HK-2 (cell line): ENCODE measurements at regions not wholly inside any gene's neighbourhood (a gene's known extent, or its start where the extent isn't known, plus 50 kb on each side); places are given as distances from the start of the nearest gene placed in this dataset.
A peak's percentile ranks its signal among the peaks of the same experiment; 100 is the strongest.
"Not testable (repeated sequence)": the region's sequence is repeated elsewhere in the genome, so short reads cannot be mapped to it uniquely, and the experiment has no call there.

Experiments
- DNase-seq: peaks from one replicate; pipeline ENCODE4 v3.0.0-alpha.2; 2018; ENCODE audit not compliant: unreplicated experiment

DNA sequence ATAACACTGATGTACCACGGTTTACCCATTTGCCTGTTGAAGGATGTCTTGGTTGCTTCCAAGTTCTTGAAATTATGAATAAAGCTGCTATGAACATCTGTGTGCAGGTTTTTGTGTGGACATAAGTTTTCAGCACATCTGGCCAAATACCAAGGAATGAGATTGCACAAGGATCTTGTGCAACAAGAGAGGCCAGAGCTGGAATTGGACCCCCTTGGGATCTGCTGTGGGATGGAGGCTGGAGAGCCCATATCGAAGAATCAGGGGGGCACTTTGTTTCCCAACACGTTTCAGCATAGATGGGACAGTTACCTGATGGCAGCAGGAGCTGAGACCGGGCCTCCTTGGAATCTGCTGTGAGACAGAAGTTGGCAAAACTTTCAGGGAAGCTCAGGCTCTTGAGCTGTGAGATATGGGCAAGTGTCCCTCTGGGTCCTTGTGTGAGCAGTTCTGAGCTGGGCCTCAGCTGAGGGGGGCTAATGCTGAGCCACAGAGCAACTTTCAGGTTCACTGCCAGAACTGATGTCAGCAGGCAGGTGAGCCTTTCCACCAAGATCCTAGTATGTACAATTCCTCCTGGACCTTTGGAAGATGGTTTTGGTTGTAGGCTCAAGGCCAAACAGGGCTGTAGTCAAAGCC is 115.2 kb upstream of the RAB18 start:
- DNase-seq: no peak

DNA sequence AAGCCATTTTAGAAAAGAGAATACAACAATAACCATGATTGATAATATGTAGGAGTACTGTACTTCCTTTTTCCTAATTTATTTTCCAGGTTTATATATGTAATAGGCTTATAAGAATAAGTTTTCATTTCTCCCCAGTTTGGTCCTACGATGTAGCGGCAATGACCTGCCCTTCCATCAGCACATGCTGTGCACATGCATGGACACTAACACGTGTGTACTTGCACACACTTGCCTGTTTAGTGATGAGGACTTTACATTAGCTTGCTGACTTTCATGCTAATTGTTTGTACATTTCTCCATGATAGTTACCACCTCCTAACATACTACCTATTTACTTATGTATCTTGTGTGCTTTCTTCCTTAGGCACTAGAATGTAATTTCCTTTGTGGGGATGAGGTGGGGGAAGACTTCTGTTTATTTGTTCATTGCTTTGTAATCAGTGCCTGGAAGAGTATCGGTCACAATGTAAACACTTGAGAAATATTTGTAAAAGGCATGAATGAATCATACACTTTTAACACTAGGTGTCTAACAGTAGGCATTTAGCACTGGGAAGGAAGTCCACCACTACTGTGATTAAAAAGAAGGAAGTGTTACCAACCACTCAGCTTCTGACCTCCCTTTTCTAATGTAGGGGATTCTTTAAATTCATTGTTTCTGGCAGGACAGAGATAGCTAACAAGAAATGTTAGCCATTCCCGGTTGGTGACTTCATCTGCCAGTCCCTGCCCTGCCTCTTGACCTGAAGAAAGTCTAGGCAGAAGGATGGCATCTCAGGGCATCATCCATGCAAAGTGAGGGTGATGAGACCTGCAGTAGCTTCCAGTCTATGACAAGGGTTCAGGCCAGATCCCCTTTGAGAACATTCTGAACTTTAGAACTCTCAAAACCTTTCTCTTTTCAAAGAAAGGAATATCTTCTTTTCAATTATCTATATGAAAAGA is 120.2 kb upstream of the RAB18 start:
- no peak for DNase-seq

DNA sequence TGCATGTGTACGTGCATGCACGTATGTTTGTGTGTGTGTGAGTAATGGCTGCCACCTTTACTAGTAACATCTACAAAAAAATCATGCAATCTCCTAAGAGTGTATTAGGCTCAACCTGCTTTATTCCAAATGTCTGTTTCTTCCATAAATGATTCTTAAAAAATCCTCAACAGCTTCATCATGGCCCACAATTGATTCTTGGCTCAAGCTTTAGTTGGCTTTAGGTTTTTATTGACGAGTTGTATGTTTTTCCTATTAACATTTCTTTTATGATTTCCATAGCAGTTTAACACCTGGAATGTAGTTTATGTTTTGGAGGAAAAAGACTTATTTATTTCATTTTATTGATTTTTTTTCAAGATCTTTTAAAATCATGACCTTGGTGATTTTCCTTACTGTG is 121.9 kb upstream of the RAB18 start:
- no peak for DNase-seq

DNA sequence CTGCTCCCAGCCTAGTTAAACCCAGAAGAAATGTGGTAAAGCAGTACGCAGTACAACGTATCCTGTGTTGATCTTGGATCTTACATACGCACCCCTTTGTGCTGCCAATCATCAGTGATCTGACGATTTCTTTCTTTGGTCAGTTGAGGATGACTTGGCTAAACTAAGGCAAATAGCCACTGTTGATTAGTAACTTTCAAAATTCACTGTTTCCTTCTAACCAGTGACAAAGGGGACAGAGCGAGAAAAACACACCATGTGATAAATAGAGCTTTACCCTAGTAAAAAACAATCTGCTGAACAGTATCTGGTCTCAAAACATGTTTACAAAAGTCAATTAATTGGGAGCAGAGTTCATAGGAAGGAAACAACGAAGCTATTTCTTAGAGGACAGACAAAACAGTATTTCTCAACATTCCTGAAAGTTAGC is 123.2 kb upstream of the RAB18 start:
- no peak for DNase-seq

DNA sequence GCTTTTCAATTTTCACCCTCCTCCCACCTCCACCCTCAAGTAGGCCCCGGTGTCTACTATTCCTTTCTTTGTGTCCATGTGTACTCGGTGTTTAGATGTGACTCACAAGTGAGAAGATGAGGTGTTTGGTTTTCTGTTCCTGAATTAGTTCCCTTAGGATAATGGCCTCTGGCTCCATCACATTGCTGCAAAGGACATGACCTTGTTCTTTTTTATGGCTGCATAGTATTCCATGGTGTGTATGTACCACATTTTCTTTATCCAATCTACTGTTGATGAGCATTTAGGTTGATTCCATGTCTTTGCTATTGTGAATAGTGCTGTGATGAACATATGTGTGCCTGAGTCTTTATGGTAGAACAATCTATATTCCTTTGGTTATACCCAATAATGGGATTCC is 125.1 kb upstream of the RAB18 start:
- DNase-seq: not testable (repeated sequence)

DNA sequence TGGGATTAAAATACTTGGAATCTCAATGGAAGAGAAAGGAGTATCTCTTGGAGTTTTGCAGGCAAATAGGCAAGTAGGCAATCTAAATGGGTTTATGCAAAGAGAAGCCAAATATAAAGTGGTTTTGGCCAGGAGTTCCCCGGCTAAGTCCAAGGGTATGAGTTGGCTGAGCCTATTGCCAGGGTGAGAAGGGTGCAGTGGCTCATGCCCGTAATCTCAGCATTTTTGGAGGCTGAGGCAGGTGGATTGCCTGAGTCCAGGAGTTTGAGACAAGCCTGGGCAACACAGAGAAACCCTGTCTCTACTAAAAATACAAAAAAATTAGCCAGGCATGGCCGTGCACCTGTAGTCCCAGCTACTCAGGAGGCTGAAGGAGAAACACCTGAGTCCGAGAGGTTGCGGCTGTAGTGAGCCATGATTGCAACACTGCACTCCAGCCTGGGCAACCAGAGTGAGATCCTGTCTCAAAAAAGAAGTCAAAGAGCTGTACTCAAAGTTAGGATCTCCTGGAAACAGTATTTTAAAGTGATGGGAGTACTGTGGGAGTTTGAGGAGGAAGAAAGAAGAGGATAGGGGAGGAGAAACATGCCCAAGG is 130.4 kb upstream of the RAB18 start:
- no peak for DNase-seq

DNA sequence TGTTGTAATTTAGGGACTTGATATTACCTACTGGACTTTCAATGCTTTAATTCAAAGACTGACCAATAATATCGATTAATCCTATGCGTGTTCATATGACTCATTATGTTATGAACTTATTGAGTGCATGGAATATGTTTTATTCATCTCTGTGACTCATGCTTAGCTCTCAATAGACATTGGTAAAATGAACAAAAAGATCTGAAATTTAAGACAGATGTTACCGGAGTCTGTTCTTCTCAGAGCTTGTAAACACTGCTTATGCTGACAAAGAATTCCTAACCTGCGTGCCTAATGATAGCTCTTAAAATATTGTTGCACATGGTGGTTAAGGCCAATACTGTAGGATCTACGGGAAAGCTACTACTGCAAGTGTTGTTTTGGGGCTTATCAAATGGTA is 131.5 kb upstream of the ACBD5 start:
- no peak for DNase-seq

DNA sequence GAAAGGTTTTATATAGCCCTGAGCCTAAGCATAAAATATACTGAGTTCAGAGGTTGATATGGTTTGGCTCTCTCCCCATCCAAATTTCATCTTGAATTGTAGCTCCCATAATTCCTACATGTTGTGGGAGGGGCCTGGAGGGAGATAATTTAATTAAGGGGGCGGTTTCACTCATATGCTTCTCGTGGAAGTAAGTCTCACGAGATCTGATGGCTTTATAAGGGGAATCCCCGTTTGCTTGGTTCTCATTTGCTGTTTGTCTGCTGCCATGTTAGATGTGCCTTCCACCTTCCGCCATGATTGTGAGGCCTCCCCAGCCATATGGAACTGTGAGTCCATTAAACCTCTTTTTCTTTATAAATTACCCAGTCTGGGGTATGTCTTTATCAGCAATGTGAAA is 130.8 kb upstream of the ACBD5 start:
- not testable (repeated sequence) for DNase-seq

DNA sequence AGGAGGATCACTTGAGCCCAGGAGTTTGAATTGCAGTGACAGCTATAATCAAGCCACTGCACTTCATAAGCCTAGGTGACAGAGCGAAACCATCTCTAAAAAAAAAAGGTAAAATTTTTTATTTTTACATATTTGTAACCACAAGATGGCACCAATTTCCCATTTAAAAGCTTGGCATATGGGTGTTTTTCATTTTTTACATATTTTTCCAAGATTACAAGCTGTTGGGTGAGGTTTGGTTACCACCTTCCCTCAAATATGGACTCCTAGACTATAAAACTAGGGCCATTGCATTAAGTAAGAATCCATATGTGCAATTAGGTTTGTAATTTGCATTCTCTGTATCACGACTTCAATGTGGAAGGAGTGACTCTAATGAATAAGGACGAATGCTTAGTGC is 129.3 kb upstream of the ACBD5 start:
- DNase-seq: no peak

DNA sequence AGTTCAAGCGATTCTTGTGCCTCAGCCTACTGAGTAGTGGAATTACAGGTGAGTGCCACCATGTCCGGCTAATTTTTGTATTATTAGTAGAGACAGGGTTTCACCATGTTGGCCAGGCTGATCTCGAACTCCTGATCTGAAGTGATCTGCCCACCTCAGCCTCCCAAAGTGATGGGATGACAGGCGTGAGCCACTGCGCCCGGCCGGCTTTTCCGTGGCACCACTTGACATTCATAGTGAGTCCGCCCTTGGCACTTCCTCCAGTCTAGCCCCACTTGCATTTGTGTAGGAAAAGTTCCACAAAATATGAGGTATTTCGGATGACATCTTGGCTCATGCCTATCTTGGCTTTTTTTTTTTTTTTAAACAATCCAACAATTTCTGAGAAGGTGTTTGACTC is 128.1 kb upstream of the ACBD5 start:
- no peak for DNase-seq

DNA sequence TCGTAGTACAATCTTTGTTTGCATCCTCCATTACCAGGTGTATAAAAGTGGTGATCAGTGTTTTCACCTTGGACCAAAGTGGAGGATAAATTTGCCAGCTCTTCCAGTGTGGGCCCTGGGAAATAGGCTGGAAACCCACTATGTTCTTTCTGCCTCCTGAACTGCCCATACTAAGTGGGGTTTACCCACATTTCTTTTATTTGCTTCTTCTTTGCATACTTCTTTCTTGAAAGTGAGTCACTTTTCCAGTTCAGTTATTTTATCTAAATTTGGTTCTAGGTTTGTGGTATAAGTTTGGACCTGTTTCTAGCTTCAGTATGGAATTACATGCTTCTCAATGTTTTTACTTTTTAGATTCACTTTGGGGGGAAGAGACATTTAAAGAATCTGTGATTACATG is 126.2 kb upstream of the ACBD5 start:
- no peak for DNase-seq

DNA sequence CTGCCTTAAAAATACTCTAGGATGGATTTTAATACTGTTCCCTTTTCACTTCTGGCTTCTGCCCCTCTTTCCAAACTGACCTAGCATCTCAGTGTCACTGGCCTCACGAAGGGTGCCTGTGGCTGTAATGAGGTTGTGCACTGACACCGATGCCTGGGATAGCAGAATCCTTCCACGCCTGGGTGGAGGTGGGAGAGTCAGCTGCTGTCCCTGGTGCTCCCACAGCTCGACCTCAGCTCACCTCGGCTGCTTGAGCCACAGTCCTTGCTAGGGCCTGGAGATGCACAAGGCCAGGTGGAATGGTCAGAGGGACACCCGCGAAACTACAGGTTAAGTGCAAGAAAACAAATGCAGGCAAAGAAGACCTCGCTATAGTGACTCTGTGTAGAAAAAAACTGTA is 123.4 kb upstream of the ACBD5 start:
- DNase-seq: no peak

DNA sequence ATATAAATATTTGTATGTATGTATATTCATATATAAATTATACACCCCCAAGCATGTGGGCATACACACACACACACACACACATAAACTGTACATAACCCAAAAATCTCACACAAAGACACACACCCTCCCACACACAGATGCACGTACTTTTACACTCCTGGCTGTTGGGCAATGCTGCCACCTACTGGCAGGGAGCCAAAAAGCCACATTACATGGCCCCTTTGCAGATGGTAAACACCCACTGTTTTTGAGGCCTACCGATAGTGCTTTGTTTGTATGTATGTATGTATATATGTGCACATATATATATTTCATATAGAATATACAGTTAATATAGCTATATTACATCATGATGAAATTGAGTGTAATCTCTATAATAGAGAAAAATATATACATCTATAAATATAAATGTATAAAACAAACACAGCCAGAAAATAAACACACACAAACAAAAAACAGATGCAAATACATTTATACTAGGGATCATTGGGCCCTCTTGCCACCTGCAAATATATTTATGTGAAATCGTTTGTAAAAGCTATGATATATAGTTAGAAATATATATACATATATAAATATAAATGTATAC is 120.1 kb upstream of the ACBD5 start:
- DNase-seq: peak; percentile 55

DNA sequence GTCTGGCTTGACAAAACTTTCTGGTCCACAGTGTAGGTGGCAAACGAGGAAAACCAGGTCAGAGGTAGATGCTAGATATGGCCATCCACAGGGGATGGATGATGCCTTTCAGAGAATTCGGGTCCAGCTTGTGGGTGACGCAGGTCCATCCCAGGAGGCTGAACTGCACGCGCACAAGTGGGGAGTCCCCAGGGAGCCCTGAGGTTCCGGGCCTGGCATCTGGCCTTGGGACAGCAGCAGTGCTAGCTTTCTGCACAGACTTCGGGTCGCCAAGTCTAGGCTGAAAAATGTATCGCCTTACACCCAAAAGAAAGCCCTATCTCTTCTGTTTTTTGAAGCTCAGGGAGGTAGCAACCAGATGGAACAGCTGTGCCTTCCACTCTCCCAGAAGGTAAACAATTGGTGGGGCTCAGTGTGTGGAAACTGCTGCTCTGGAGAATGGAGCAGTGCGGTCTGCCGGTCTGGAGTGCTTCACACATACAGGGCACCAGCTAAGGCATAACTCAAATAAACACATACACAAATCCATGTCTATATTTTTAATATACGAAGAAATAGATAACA is 119.3 kb upstream of the ACBD5 start:
- DNase-seq: no peak

DNA sequence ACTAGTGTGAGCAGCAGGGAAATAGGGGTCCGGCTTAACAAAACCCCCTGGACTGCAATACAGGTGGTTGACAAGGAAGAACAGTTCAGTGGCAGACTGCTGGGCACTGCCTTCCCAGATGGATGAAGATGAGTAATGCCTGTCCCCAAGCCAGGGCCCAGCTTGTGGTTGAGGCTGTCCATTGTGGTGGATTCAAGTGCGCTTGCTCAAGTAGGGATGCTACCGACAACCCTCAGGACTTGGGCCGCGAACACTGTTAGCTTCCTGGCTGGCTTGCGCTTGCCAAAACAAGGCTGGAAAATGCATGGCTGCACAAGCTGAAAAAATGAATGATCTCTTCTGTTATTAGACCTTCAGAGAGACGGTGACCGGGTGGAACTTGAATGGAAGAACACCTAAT is 116.1 kb upstream of the ACBD5 start:
- DNase-seq: no peak

DNA sequence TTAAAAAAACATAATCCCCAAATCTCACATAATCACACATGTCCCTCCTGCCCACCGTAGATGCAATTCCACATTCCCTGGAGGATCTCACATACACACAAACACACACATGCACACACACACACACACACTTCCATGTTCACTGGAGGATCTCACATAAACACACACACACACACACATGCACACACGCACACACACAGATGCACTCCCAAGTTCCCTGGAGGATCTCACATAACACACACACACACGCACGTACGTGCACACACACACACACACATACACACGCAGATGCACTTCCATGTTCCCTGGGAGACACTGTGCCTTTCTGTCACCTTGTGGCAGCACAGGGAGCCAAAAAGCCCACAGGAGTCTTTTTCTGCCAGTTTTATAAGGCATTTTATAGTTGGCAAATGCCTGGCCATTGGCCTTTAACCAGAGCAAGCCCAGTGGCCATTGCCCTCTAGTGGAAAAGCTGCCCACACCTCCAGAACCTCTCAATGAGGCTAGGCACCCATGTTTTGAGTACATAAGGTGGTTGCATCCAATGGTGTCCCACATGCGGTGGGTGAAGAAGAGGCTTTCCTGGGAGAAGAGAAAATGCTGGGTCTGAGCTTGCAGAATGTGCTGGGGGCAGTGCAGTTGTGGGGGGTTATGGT is 115.4 kb upstream of the ACBD5 start:
- DNase-seq: no peak

DNA sequence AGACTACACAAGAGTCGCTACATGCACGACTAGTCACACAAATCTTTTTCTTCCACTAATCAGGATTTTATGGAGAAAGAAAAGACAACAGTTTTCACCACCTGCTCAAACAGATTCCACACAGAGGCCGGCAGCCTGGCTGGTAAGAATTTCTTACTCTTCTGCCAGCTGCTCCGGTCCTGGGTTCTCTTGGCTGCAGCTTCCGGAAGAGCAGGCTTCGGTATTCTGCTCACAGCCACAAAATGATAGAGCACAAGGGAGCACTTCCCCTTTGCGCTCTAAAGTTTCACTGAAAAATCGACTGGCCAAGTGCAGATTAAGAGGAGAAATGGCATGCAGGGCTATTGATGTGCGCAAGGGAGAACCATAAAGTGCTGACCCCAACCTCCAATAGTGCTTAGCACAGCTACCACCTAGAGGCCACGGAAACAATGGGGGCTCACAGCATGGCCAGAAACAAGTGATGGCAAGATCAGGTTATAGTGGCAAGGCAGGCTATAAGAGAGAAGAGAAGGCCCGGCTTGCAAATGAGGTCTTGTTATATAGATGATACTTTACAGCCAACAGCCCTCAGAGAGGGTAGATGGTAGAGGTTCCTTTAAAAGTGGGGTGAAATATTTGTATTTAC is 114.2 kb upstream of the ACBD5 start:
- not testable (repeated sequence) for DNase-seq

DNA sequence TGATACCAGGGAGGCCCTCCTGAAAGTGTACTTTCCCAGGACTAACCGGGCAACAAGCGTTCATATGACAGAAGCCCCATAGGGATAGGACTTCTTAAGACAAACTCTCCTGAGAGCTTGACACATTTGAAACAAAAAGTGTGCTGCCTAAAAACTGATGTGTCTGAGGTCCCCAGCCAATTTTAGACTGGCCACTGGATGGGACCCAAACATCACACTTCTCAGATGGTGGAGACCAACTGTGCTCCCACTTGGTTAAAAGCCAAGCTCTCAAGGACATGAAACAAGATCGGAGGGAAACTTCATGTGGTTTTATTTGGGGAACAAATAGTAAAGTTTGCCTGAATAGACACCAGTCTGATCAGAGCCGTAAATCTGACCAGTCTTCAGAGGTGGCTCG is 113.5 kb upstream of the ACBD5 start:
- DNase-seq: not testable (repeated sequence)

DNA sequence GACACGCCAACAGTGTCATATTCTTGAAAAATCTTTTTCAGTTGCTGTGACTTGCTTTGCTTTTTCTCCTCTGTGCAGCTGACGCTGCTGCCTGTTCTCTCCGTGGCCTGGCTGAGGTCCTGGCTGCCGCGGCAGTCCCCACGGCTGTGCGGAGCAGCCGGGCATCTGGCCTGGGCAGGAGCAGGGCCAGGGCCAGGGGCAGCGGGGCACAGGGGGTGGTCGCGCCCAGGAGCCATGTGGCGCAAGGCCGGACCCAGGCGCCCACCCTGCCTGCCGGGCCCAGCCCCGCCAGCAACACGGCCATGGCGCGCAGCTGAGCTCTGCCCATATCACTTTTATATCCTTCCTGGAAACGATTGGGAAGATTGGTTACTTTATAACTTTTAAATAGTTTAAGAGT is 109.4 kb upstream of the ACBD5 start:
- no peak for DNase-seq

DNA sequence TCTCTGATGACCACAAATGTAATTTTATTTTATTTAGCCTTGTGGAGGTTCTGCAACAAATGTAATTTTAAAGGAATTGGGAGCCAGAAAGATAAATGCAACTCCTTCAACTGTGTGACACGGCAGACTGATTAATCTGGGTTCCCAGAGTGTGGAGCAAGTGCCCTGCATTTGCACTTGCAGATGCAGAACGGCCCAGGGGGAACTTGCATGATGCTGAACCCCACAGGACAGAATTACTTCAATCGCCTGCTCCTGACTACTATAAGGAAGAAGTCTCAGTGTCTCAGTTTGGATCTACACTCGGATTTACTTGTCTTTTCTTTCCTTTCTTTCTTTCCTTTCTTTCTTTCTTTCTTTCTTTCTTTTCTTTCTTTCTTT is 107.2 kb upstream of the ACBD5 start:
- DNase-seq: not testable (repeated sequence)

DNA sequence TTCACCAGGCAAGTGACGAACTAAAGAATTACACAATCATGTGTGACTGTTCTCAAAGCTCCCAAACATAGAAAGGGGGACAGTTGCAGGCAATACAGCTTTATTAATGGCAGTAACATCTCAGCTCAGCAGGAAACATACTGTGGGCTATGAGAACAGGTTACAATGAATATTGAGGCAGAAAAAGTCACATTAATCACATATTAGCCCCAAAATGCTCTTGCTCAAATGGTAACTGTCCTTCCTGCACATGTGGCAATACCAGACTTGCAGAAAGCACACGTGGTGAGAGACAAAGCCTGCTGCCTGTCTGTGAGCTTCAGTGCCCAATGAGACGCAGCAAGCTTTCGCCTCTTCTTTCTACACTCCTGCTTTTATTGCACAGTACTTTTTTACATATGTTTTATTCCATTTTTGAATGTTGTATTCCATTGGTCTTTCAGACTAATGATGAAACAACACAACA is 104.9 kb upstream of the ACBD5 start:
- DNase-seq: no peak
